ENCODE measurements at regions not wholly inside any gene's neighbourhood (a gene's known extent, or its start where the extent isn't known, plus 50 kb on each side); places are given as distances from the start of the nearest gene placed in this dataset.
"Not testable (repeated sequence)": the region's sequence is repeated elsewhere in the genome, so short reads cannot be mapped to it uniquely, and the experiment has no call there.

GRCh38 chr2:175612280-175612679, 389.8 kb downstream of the LNPK start:
- Mint-ChIP-seq H3K27me3 (ENCODE audit: low read depth) (peaks cover 6% of the 10 kb centered on the region), H3K9me3 (no peaks in the 10 kb centered on the region), H3K36me3 (ENCODE audit: insufficient read depth) (no peaks in the 10 kb centered on the region), H3K4me1 (ENCODE audit: low read depth) (no peaks in the 10 kb centered on the region), H3K4me3 (no peak overlapping the region)
- DNase-seq = no peak
- no peak for ATAC-seq

GRCh38 chr2:175606010-175606841, 395.8 kb downstream of the LNPK start:
- Mint-ChIP-seq H3K4me3 (no peak overlapping the region), H3K36me3 (ENCODE audit: insufficient read depth) (no peaks in the 10 kb centered on the region), H3K27me3 (ENCODE audit: low read depth) (peaks cover 4% of the 10 kb centered on the region), H3K4me1 (ENCODE audit: low read depth) (no peaks in the 10 kb centered on the region), H3K9me3 (no peaks in the 10 kb centered on the region)
- ATAC-seq (no peak), DNase-seq (no peak)

GRCh38 chr2:175605640-175606009, 396.4 kb downstream of the LNPK start:
- ATAC-seq = no peak

GRCh38 chr2:175601969-175602368, 400.1 kb downstream of the LNPK start:
- no peak for DNase-seq
- H3K4me1 Mint-ChIP-seq (ENCODE audit: low read depth) = no peaks in the 10 kb centered on the region
- no peaks in the 10 kb centered on the region for H3K9me3 Mint-ChIP-seq
- no peaks in the 10 kb centered on the region for H3K27me3 Mint-ChIP-seq (ENCODE audit: low read depth)
- H3K36me3 Mint-ChIP-seq (ENCODE audit: insufficient read depth) = no peaks in the 10 kb centered on the region
- no peak for ATAC-seq
- no peak overlapping the region for H3K4me3 Mint-ChIP-seq

More at GRCh38 chr2:175605640-175606009, 396.4 kb downstream of the LNPK start:
- Mint-ChIP-seq H3K36me3 (ENCODE audit: insufficient read depth) (no peaks in the 10 kb centered on the region), H3K4me1 (ENCODE audit: low read depth) (no peaks in the 10 kb centered on the region), H3K27me3 (ENCODE audit: low read depth) (peaks cover 4% of the 10 kb centered on the region), H3K4me3 (no peak overlapping the region), H3K9me3 (no peaks in the 10 kb centered on the region)
- DNase-seq = no peak

- H3K9me3 Mint-ChIP-seq = no peaks in the 10 kb centered on the region
- H3K4me1 Mint-ChIP-seq (ENCODE audit: low read depth) = no peaks in the 10 kb centered on the region
- H3K36me3 Mint-ChIP-seq (ENCODE audit: insufficient read depth) = no peaks in the 10 kb centered on the region
- H3K4me3 Mint-ChIP-seq = no peak overlapping the region
- DNase-seq (no peak), ATAC-seq (no peak)
- no peaks in the 10 kb centered on the region for H3K27me3 Mint-ChIP-seq (ENCODE audit: low read depth)
Observed at GRCh38 chr2:175599966-175600831, 401.9 kb downstream of the LNPK start.

GRCh38 chr2:175597286-175597685, 404.8 kb downstream of the LNPK start:
- Mint-ChIP-seq H3K27me3 (ENCODE audit: low read depth) (peaks cover 2% of the 10 kb centered on the region), H3K36me3 (ENCODE audit: insufficient read depth) (no peaks in the 10 kb centered on the region), H3K9me3 (no peaks in the 10 kb centered on the region), H3K4me3 (no peak overlapping the region), H3K4me1 (ENCODE audit: low read depth) (no peaks in the 10 kb centered on the region)
- ATAC-seq = no peak
- DNase-seq = no peak

- no peak for ATAC-seq
- peaks cover 2% of the 10 kb centered on the region for H3K27me3 Mint-ChIP-seq (ENCODE audit: low read depth)
Observed at GRCh38 chr2:175595139-175595538, 406.9 kb downstream of the LNPK start.

GRCh38 chr2:175593686-175594525, 408.2 kb downstream of the LNPK start:
- not testable (repeated sequence) for H3K9me3 Mint-ChIP-seq; DNase-seq; H3K4me1 Mint-ChIP-seq (ENCODE audit: low read depth); H3K36me3 Mint-ChIP-seq (ENCODE audit: insufficient read depth); H3K27me3 Mint-ChIP-seq (ENCODE audit: low read depth); ATAC-seq; H3K4me3 Mint-ChIP-seq

More at GRCh38 chr2:175595139-175595538, 406.9 kb downstream of the LNPK start:
- H3K4me3 Mint-ChIP-seq = no peak overlapping the region
- no peaks in the 10 kb centered on the region for H3K4me1 Mint-ChIP-seq (ENCODE audit: low read depth)
- no peak for DNase-seq
- no peaks in the 10 kb centered on the region for H3K36me3 Mint-ChIP-seq (ENCODE audit: insufficient read depth)
- no peaks in the 10 kb centered on the region for H3K9me3 Mint-ChIP-seq

GRCh38 chr2:175588213-175588612, 406.7 kb upstream of the ATP5MC3 start:
- H3K9me3 Mint-ChIP-seq = not testable (repeated sequence)

GRCh38 chr2:175585496-175585895, 404.0 kb upstream of the ATP5MC3 start:
- Mint-ChIP-seq H3K4me1 (ENCODE audit: low read depth) (no peaks in the 10 kb centered on the region), H3K4me3 (no peak overlapping the region), H3K27me3 (ENCODE audit: low read depth) (no peaks in the 10 kb centered on the region), H3K36me3 (ENCODE audit: insufficient read depth) (no peaks in the 10 kb centered on the region), H3K9me3 (no peaks in the 10 kb centered on the region)
- ATAC-seq (no peak), DNase-seq (no peak)

More at GRCh38 chr2:175588213-175588612, 406.7 kb upstream of the ATP5MC3 start:
- not testable (repeated sequence) for ATAC-seq; H3K36me3 Mint-ChIP-seq (ENCODE audit: insufficient read depth); H3K27me3 Mint-ChIP-seq (ENCODE audit: low read depth); H3K4me3 Mint-ChIP-seq; H3K4me1 Mint-ChIP-seq (ENCODE audit: low read depth); DNase-seq

- peaks cover 6% of the 10 kb centered on the region for H3K27me3 Mint-ChIP-seq (ENCODE audit: low read depth)
- ATAC-seq (no peak), DNase-seq (no peak)
- peaks cover 5% of the 10 kb centered on the region for H3K4me1 Mint-ChIP-seq (ENCODE audit: low read depth)
- no peak overlapping the region for H3K4me3 Mint-ChIP-seq
- H3K9me3 Mint-ChIP-seq = no peaks in the 10 kb centered on the region
- H3K36me3 Mint-ChIP-seq (ENCODE audit: insufficient read depth) = no peaks in the 10 kb centered on the region
Observed at GRCh38 chr2:175580652-175581051, 399.1 kb upstream of the ATP5MC3 start.

GRCh38 chr2:175579646-175580045, 398.1 kb upstream of the ATP5MC3 start:
- no peaks in the 10 kb centered on the region for H3K9me3 Mint-ChIP-seq
- peaks cover 9% of the 10 kb centered on the region for H3K4me1 Mint-ChIP-seq (ENCODE audit: low read depth)
- no peak overlapping the region for H3K4me3 Mint-ChIP-seq
- H3K27me3 Mint-ChIP-seq (ENCODE audit: low read depth) = peaks cover 9% of the 10 kb centered on the region
- H3K36me3 Mint-ChIP-seq (ENCODE audit: insufficient read depth) = no peaks in the 10 kb centered on the region
- no peak for ATAC-seq
- no peak for DNase-seq

GRCh38 chr2:175577368-175577970, 396.0 kb upstream of the ATP5MC3 start:
- H3K4me3 Mint-ChIP-seq = no peak overlapping the region
- peaks cover 9% of the 10 kb centered on the region for H3K27me3 Mint-ChIP-seq (ENCODE audit: low read depth)
- H3K36me3 Mint-ChIP-seq (ENCODE audit: insufficient read depth) = no peaks in the 10 kb centered on the region
- no peaks in the 10 kb centered on the region for H3K9me3 Mint-ChIP-seq
- H3K4me1 Mint-ChIP-seq (ENCODE audit: low read depth) = peaks cover 9% of the 10 kb centered on the region
- no peak for DNase-seq
- ATAC-seq = no peak

- H3K4me3 Mint-ChIP-seq = no peak overlapping the region
Observed at GRCh38 chr2:175576875-175577274, 395.4 kb upstream of the ATP5MC3 start.

More at GRCh38 chr2:175576875-175577274, 395.4 kb upstream of the ATP5MC3 start:
- H3K27me3 Mint-ChIP-seq (ENCODE audit: low read depth) = peaks cover 9% of the 10 kb centered on the region
- no peaks in the 10 kb centered on the region for H3K36me3 Mint-ChIP-seq (ENCODE audit: insufficient read depth)
- H3K4me1 Mint-ChIP-seq (ENCODE audit: low read depth) = peaks cover 9% of the 10 kb centered on the region
- no peak for DNase-seq
- H3K9me3 Mint-ChIP-seq = no peaks in the 10 kb centered on the region
- ATAC-seq = no peak

Measured in activated T-cell treated with anti-CD3 and anti-CD28 coated beads, Interleukin-2, amount 50 U/mL, for 4 hours (primary cell).